H1 (cell line): ENCODE measurements at regions not wholly inside any gene's neighbourhood (a gene's known extent, or its start where the extent isn't known, plus 50 kb on each side); places are given as distances from the start of the nearest gene placed in this dataset.

Experiments
- POU5F1 ChIP-seq: IDR thresholded peaks from 2 replicates; pipeline ENCODE4 v1.6.1; 2011; ENCODE audit warnings: low read depth, mild to moderate bottlenecking, low read length, moderate library complexity
- RXRA ChIP-seq: IDR thresholded peaks from 2 replicates; pipeline ENCODE4 v1.6.1; 2011; ENCODE audit warnings: low read depth, mild to moderate bottlenecking, low read length, moderate library complexity; ENCODE audit not compliant: insufficient read depth
- TF ChIP-seq, protein P1 (sequence below), 3 experiments: IDR thresholded peaks; 1 replicate in 2 of 3; 2 replicates in 1 of 3; pipeline versions ENCODE4 v1.5.1 to v1.6.1; 2011; ENCODE audit warnings: low read length in 3 of 3, mild to moderate bottlenecking in 3 of 3, inconsistent platforms in 2 of 3, low read depth in 1 of 3, moderate library complexity in 1 of 3; ENCODE audit not compliant: insufficient read depth in 1 of 3; ENCODE audit errors: control extremely low read depth in 1 of 3

- TF ChIP-seq, protein P1, sequence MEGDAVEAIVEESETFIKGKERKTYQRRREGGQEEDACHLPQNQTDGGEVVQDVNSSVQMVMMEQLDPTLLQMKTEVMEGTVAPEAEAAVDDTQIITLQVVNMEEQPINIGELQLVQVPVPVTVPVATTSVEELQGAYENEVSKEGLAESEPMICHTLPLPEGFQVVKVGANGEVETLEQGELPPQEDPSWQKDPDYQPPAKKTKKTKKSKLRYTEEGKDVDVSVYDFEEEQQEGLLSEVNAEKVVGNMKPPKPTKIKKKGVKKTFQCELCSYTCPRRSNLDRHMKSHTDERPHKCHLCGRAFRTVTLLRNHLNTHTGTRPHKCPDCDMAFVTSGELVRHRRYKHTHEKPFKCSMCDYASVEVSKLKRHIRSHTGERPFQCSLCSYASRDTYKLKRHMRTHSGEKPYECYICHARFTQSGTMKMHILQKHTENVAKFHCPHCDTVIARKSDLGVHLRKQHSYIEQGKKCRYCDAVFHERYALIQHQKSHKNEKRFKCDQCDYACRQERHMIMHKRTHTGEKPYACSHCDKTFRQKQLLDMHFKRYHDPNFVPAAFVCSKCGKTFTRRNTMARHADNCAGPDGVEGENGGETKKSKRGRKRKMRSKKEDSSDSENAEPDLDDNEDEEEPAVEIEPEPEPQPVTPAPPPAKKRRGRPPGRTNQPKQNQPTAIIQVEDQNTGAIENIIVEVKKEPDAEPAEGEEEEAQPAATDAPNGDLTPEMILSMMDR (IDR thresholded peaks at IDR 0.05; ENCODE audit: control extremely low read depth in 1 of 3, insufficient read depth in 1 of 3, low read depth in 1 of 3, low read length in 3 of 3): no peak
- no peak for TF ChIP-seq POU5F1
- no peak for TF ChIP-seq RXRA
- TF ChIP-seq, all 59 proteins: peak for 6
Observed at GRCh38 chr3:137065381-137065780, 107.6 kb downstream of the IL20RB start (continued).
